ENCODE measurements at regions not wholly inside any gene's neighbourhood (a gene's known extent, or its start where the extent isn't known, plus 50 kb on each side); places are given as distances from the start of the nearest gene placed in this dataset.

GRCh38 chr9:115169003-115169402, 51.0 kb upstream of the TNC start:
- no peak for DNase-seq (ENCODE audit: low read depth)

DNA sequence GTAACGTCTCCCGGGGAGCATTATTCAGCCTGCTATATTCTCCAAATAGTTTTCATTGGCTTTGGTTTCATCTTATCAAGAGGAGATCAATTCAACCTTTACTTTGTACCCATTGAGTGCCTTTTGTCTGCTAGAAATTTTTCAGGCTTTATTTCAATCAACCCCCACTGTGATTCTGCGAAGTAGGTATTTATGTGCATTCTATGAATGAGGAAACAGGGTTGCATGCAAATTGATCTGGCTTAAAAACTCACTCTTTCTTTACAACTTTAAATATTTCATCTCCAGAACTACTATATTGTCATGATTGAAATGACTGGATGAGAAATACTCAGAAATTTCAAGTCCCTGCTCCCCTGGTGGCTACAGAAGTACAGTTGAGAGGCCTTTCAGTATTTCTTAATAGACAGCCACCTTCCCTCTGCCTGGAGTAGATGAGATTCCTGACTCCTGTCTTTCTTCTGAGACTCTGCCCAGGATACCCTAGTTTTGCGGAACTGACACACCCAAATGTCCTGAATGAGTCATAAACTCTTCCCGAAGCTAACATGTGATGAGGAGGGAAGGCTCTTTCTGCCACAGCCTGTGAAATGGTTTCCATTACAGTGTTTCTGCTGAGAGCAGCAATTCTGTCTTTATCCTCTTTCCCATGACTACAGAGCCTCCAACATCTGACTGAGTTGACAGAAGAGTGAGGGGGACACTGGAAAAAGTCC, 52.6 kb upstream of the TNC start:
- DNase-seq (ENCODE audit: low read depth) = no peak

GRCh38 chr9:115171921-115172388, 54.0 kb upstream of the TNC start:
- no peak for DNase-seq (ENCODE audit: low read depth)

DNA sequence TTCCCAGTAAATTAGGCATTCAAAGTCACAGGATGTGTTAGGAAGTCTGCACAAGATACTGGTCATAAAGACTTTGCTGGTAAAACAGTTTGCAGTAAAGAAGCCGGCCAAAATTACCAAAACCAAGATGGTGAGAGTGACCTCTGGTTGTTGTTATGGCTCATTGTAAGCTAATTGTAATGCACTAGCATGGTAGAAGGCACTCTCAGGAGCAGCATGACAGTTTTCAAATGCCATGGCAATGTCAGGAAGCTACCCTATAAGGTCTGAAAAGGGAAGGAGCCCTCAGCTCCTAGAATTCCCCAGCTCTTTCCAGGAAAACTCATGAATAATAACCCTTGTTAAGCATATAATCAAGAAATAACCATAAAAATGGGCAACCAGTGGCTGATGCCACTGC, 64.3 kb upstream of the TNC start:
- DNase-seq (ENCODE audit: low read depth) = no peak

DNA sequence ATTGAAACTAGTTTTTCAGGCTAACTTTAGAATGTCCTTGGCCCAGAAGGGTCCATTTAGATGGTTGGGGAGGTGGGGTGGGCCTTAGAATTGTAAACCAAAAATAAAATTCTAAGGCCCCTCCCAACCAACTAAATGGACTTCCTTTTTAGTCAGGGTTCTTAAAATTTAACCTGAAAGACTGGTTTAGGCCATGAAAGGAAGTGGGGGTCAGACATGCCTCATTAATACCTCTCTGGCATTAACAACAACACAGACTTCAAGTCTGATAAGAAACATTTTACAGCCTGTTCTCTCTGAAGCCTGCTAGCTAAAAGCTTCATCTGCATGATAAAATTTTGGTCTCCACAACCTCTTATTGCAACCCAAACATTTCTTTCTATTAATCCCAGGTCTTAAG, 65.5 kb upstream of the TNC start:
- DNase-seq (ENCODE audit: low read depth) = no peak

GRCh38 chr9:115189686-115190085, 71.7 kb upstream of the TNC start:
- DNase-seq (ENCODE audit: low read depth) = no peak

DNA sequence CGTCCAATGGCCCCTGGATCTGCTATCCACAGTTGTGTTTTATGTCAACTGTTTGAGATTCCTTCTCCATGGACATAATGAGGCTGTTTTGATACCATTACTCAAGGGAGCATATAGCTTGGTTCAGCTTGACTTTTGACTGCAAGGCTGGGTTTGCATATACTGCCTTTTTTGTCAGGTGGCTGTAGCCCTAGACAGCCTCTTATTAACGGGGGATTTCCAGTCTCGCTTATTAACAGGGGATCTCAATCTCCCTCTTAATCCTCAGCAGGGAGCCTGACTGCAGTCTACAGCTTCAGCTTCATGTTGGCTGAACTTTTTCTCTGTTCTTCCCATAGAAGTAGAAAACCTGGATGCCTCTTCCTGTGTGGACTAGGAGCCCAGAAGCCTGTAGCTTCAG, 73.7 kb upstream of the TNC start:
- no peak for DNase-seq (ENCODE audit: low read depth)

DNA sequence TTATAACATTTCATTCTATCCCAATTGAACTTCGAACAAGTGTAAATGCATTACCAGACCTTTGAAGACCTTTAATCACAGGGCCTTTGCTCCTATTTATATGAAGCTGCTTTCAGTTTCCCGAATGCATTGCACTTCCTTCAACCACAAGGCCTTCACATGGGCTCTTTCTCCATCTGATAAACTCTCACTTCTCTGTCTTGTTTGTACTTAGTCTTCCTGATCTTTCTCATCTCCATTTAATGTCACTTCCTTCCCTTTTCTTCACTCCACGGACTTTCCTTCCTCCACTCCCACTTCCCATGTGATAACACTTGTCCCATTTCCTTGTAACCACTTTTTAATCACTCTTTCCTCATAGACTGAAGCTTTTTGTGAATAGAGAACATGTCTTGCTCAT, 74.3 kb upstream of the TNC start:
- no peak for DNase-seq (ENCODE audit: low read depth)

- DNase-seq (ENCODE audit: low read depth) = no peak
Observed at GRCh38 chr9:115192835-115193525, 75.0 kb upstream of the TNC start.

- DNase-seq (ENCODE audit: low read depth) = no peak
Observed at GRCh38 chr9:115193777-115194176, 75.8 kb upstream of the TNC start.

GRCh38 chr9:115194216-115194615, 76.3 kb upstream of the TNC start:
- DNase-seq (ENCODE audit: low read depth) = no peak

DNA sequence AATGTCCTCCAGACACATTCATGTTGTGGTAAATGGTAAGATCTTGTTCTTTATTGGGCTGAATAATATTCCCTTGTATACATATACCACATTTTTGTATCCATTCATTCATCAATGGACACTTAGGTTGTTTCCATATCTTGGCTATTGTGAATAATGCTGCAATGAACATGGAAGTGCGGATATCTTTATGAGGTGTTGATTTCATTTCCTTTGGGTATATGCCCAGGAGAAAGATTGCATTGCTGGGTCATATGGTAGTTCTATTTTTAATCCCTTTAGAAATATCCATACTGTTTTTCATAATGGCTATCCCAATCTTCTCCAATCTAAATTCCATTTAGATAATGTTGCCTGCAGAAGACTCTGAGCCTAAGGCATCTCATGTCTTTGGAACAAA, 78.0 kb upstream of the TNC start:
- no peak for DNase-seq (ENCODE audit: low read depth)

- no peak for DNase-seq (ENCODE audit: low read depth)
Observed at GRCh38 chr9:115196919-115197318, 79.0 kb upstream of the TNC start.

DNA sequence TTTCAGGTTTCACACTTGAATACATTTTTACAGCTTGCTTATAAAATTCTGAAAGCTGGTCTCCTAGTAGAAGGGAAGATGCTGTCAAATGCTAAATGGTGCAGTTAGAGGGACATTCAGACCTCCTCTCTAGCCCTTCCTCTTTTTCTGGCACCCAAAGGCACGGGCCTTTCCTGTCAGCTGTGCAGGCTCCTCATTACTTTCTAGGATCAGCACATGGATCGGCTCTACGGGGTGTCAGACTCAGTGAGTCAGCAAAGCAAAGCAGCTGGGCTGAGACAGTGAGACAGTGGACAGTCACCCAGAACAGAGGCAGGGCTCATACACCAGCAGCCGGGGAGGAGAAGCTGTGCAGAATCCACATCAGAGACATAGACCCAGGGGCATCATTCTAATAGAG, 80.0 kb upstream of the TNC start:
- no peak for DNase-seq (ENCODE audit: low read depth)

GRCh38 chr9:115200711-115201505, 83.0 kb upstream of the TNC start:
- DNase-seq (ENCODE audit: low read depth) = no peak

- DNase-seq (ENCODE audit: low read depth) = no peak
Observed at GRCh38 chr9:115202181-115202580, 84.2 kb upstream of the TNC start.

DNA sequence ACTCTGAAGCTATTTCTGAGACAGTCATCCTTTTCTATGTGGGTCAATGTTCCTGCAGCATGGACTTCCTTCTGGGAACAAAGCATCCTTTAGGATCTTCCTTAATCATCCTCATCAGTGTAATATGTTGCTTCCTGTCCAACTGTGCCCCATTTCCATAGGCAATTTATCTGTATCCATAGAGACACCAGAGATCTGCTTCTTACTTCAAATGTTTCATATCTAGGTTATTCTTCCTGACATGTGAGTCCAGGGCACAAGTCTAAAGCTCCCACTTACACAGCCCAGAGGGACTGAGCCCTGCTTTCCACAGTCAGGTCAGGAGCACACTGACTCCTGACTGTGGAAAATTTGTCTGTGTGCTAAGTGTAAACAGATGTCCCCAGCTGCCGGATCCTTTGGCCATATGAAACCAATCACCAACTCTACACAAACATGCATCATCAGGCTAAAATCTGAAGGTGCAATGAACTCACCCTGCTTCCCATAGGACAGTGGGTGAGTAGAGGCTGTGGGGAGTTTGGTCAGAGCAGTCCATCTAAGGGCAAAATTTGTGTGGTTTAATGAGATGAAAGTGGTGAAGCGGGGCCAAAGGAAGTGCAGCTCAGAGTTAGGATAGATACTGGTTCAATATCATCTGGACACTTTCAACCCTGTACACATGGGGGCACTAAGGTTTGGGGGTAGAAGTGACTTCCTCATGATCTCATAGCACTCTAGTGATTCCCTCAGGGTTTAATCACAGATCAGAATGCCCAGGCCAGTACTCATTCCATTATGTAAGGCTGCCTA, 85.2 kb upstream of the TNC start:
- no peak for DNase-seq (ENCODE audit: low read depth)

- no peak for DNase-seq (ENCODE audit: low read depth)
Observed at GRCh38 chr9:115204904-115205453, 87.0 kb upstream of the TNC start.

DNA sequence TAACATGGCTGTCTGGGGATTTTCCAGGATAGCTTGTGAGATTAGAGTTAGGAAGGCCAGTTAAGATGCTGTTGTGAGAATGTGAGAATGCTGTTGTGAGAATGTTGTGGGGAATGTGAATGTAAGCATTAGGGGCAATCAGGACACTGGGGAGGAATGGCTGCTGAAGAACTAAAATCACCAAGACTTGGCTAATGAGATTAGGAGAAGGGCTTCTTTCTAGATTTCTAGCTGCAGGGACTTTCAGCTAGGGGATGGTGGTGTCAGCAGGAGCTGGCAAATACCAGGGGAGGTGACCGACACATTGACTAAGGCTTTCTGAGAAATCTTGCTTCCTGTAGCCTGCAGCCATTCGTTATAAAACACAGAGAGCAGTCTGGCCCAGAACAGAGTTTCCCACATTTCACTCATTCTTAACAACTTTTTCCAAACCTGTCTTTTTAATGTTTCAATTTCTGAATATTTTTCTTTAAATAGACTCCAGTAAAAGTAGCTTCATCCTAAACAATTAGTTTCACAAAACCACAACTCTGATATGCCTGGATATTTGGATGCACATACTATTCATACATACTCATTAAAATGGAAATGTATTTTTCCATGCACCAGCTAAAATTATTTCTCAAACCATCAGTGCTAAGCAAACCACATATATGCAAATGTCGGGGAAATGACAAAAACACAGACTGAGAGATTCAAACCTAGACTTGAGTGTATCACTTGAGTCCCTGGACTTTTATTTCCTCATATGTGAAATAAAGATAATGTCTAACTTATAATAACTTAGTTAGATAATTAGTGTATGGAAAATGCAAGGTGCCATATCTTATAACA, 89.3 kb upstream of the TNC start:
- no peak for DNase-seq (ENCODE audit: low read depth)

GRCh38 chr9:115208501-115208900, 90.5 kb upstream of the TNC start:
- DNase-seq (ENCODE audit: low read depth) = no peak
